HEK293 (cell line): ENCODE measurements at regions not wholly inside any gene's neighbourhood (a gene's known extent, or its start where the extent isn't known, plus 50 kb on each side); places are given as distances from the start of the nearest gene placed in this dataset.

Experiments used
- TCF7L2 ChIP-seq: IDR thresholded peaks from 2 replicates; pipeline ENCODE4 v1.6.1; 2011; ENCODE audit warnings: low read depth, mild to moderate bottlenecking, inconsistent platforms, low read length, moderate library complexity, borderline replicate concordance
- YY1 ChIP-seq: fragments of 450-650 bp; formaldehyde crosslinking; IDR thresholded peaks from 2 replicates; pipeline ENCODE4 v1.5.1; 2018; ENCODE audit warnings: missing biosample characterization, missing genetic modification characterization
- ZNF121 ChIP-seq: fragments of 450-650 bp; formaldehyde crosslinking; IDR thresholded peaks from 2 replicates; pipeline ENCODE4 v1.5.1; 2016; ENCODE audit warnings: missing biosample characterization, missing genetic modification characterization
- ZNF37A ChIP-seq: fragments of 450-650 bp; IDR thresholded peaks from 2 replicates; pipeline ENCODE4 v1.5.1; 2018; ENCODE audit warnings: missing biosample characterization, missing genetic modification characterization
- ZNF549 ChIP-seq: fragments of 450-650 bp; IDR thresholded peaks from 2 replicates; pipeline ENCODE4 v1.5.1; 2018; ENCODE audit warnings: missing biosample characterization, missing genetic modification characterization, mild to moderate bottlenecking, inconsistent platforms, moderate library complexity
- ZXDB ChIP-seq: fragments of 450-650 bp; formaldehyde crosslinking; IDR thresholded peaks from 2 replicates; pipeline ENCODE4 v1.5.1; 2016; ENCODE audit warnings: missing biosample characterization, missing genetic modification characterization
- TF ChIP-seq, protein P1 (sequence below): fragments of 450-650 bp; formaldehyde crosslinking; IDR thresholded peaks from 2 replicates; pipeline ENCODE4 v1.5.1; 2016; ENCODE audit warnings: missing biosample characterization, missing genetic modification characterization
- TF ChIP-seq, protein P2 (sequence below): fragments of 450-650 bp; formaldehyde crosslinking; IDR thresholded peaks from 2 replicates; pipeline ENCODE4 v1.5.1; 2016; ENCODE audit warnings: missing biosample characterization, missing genetic modification characterization
- TF ChIP-seq, protein P3 (sequence below): sonication (generic); formaldehyde crosslinking; IDR thresholded peaks from 2 replicates; pipeline ENCODE4 v1.8.1; 2022; ENCODE audit warnings: mild to moderate bottlenecking, moderate library complexity, missing genetic modification reagents
- TF ChIP-seq, protein P4 (sequence below): fragments of 450-650 bp; formaldehyde crosslinking; IDR thresholded peaks from 2 replicates; pipeline ENCODE4 v1.5.1; 2016; ENCODE audit warnings: missing biosample characterization, missing genetic modification characterization

DNA sequence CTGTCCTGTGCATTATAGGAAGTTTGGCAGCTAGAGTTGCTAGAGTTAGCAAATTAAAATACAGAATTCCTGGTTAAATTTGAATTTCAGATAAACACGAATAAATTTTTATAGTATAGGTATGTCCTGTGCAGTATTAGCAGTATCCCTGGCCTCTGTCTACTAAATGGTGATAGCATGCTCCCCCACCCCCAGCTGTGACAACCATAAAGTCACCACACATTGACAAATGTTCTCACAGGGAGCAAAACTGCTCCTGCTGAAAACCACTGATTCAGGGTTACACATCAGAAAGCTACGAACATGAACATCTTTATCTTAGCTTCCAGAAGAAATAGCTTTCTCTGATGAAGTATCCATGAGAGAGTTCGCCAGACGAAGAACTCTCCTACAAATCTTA is 91.8 kb upstream of the CCDC112 start:
- TF ChIP-seq, protein P1, sequence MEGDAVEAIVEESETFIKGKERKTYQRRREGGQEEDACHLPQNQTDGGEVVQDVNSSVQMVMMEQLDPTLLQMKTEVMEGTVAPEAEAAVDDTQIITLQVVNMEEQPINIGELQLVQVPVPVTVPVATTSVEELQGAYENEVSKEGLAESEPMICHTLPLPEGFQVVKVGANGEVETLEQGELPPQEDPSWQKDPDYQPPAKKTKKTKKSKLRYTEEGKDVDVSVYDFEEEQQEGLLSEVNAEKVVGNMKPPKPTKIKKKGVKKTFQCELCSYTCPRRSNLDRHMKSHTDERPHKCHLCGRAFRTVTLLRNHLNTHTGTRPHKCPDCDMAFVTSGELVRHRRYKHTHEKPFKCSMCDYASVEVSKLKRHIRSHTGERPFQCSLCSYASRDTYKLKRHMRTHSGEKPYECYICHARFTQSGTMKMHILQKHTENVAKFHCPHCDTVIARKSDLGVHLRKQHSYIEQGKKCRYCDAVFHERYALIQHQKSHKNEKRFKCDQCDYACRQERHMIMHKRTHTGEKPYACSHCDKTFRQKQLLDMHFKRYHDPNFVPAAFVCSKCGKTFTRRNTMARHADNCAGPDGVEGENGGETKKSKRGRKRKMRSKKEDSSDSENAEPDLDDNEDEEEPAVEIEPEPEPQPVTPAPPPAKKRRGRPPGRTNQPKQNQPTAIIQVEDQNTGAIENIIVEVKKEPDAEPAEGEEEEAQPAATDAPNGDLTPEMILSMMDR (tag by site-specific recombination): no peak
- TF ChIP-seq YY1 (tag by site-specific recombination): no peak
- no peak for TF ChIP-seq ZNF121
- no peak for TF ChIP-seq ZNF37A
- TF ChIP-seq, protein P2, sequence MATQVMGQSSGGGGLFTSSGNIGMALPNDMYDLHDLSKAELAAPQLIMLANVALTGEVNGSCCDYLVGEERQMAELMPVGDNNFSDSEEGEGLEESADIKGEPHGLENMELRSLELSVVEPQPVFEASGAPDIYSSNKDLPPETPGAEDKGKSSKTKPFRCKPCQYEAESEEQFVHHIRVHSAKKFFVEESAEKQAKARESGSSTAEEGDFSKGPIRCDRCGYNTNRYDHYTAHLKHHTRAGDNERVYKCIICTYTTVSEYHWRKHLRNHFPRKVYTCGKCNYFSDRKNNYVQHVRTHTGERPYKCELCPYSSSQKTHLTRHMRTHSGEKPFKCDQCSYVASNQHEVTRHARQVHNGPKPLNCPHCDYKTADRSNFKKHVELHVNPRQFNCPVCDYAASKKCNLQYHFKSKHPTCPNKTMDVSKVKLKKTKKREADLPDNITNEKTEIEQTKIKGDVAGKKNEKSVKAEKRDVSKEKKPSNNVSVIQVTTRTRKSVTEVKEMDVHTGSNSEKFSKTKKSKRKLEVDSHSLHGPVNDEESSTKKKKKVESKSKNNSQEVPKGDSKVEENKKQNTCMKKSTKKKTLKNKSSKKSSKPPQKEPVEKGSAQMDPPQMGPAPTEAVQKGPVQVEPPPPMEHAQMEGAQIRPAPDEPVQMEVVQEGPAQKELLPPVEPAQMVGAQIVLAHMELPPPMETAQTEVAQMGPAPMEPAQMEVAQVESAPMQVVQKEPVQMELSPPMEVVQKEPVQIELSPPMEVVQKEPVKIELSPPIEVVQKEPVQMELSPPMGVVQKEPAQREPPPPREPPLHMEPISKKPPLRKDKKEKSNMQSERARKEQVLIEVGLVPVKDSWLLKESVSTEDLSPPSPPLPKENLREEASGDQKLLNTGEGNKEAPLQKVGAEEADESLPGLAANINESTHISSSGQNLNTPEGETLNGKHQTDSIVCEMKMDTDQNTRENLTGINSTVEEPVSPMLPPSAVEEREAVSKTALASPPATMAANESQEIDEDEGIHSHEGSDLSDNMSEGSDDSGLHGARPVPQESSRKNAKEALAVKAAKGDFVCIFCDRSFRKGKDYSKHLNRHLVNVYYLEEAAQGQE (tag by site-specific recombination): no peak
- TF ChIP-seq, protein P3, sequence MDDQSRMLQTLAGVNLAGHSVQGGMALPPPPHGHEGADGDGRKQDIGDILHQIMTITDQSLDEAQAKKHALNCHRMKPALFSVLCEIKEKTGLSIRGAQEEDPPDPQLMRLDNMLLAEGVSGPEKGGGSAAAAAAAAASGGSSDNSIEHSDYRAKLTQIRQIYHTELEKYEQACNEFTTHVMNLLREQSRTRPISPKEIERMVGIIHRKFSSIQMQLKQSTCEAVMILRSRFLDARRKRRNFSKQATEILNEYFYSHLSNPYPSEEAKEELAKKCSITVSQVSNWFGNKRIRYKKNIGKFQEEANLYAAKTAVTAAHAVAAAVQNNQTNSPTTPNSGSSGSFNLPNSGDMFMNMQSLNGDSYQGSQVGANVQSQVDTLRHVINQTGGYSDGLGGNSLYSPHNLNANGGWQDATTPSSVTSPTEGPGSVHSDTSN: no peak
- TF ChIP-seq TCF7L2: no peak
- no peak for TF ChIP-seq ZNF549 (tag by site-specific recombination)
- TF ChIP-seq ZXDB (tag by site-specific recombination): no peak
- TF ChIP-seq, protein P4, sequence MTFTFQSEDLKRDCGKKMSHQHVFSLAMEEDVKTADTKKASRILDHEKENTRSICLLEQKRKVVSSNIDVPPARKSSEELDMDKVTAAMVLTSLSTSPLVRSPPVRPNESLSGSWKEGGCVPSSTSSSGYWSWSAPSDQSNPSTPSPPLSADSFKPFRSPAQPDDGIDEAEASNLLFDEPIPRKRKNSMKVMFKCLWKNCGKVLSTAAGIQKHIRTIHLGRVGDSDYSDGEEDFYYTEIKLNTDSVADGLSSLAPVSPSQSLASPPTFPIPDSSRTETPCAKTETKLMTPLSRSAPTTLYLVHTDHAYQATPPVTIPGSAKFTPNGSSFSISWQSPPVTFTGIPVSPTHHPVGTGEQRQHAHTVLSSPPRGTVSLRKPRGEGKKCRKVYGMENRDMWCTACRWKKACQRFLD: no peak
